Right lobe of liver (tissue), 6 donors: ENCODE measurements at regions not wholly inside any gene's neighbourhood (a gene's known extent, or its start where the extent isn't known, plus 50 kb on each side); places are given as distances from the start of the nearest gene placed in this dataset.
A peak's percentile ranks its signal among the peaks of the same experiment; 100 is the strongest.
"Not testable (repeated sequence)": the region's sequence is repeated elsewhere in the genome, so short reads cannot be mapped to it uniquely, and the experiment has no call there.

ENCODE experiments used
- ATAC-seq, 4 donors: fragments of 200-7000 bp; cut with Tn5 transposase; one replicate each; pipeline ENCODE4 v1.9.1; 2020; ENCODE audit warnings: mild to moderate bottlenecking in 4 of 4, moderate library complexity in 4 of 4
- DNase-seq, 3 donors: peaks; one replicate each; pipeline ENCODE4 v3.0.0-alpha.2; 2020
- H3K27ac ChIP-seq, 3 donors: fragments of 200-600 bp; one replicate each; pipeline ENCODE4 v1.8.0; 2022
- H3K27me3 ChIP-seq, 2 donors: fragments of 200-600 bp; one replicate each; pipeline ENCODE4 v1.8.0; 2022
- H3K36me3 ChIP-seq, 4 donors: fragments of 200-600 bp; sonication (generic) in 1 of 4; one replicate each; pipeline versions ENCODE4 v1.5.1 to v1.8.0; 2017 to 2022; ENCODE audit warnings: control low read depth in 1 of 4
- H3K4me1 ChIP-seq, 4 donors: fragments of 200-600 bp; sonication (generic) in 1 of 4; one replicate each; pipeline versions ENCODE4 v1.5.1 to v1.8.0; 2017 to 2022; ENCODE audit warnings: control low read depth in 1 of 4
- H3K4me3 ChIP-seq, 3 donors: fragments of 200-600 bp; one replicate each; pipeline ENCODE4 v1.8.0; 2022
- H3K9me3 ChIP-seq, 4 donors: fragments of 200-600 bp; sonication (generic) in 1 of 4; one replicate each; pipeline versions ENCODE4 v1.5.1 to v1.8.0; 2017 to 2022; ENCODE audit warnings: control low read depth in 1 of 4
- POLR2A ChIP-seq: fragments of 450-650 bp; IDR thresholded peaks from one replicate; pipeline ENCODE4 v1.6.1; 2017; ENCODE audit warnings: antibody characterized with exemption, mild to moderate bottlenecking
- WGBS: methylation state at CpG from one replicate; pipeline ENCODE4 v1.1.6; 2018; ENCODE audit warnings: low coverage, low lambda C conversion rate; ENCODE audit not compliant: insufficient coverage; ENCODE audit errors: missing lambda C conversion rate; 5-methylcytosine and 5-hydroxymethylcytosine counted together
- intact Hi-C, 2 donors: fragments of 100-400 bp; cut with DNase I; formaldehyde crosslinking; loops; one replicate each; pipeline versions ENCODE4 v1.11.2 to v1.14.1; 2022
- TF ChIP-seq, protein P1 (sequence below), 4 donors: fragments of 200-600 bp in 3 of 4; fragments of 450-650 bp in 1 of 4; IDR thresholded peaks; one replicate each; pipeline versions ENCODE4 v1.5.1 to v1.8.0; 2016 to 2022; ENCODE audit warnings: antibody characterized with exemption in 4 of 4, mild to moderate bottlenecking in 2 of 4
- donor health status: DM: no; HTN: yes; CAD: no.
- donor health status: DM: no; HTN: no; CAD: no.
- donor health status: DM: no; HTN: no; CAD: no.
- donor health status: DM: no; HTN: yes; CAD: no.
- donor health status: DM: no; HTN: yes; CAD: no.

DNA sequence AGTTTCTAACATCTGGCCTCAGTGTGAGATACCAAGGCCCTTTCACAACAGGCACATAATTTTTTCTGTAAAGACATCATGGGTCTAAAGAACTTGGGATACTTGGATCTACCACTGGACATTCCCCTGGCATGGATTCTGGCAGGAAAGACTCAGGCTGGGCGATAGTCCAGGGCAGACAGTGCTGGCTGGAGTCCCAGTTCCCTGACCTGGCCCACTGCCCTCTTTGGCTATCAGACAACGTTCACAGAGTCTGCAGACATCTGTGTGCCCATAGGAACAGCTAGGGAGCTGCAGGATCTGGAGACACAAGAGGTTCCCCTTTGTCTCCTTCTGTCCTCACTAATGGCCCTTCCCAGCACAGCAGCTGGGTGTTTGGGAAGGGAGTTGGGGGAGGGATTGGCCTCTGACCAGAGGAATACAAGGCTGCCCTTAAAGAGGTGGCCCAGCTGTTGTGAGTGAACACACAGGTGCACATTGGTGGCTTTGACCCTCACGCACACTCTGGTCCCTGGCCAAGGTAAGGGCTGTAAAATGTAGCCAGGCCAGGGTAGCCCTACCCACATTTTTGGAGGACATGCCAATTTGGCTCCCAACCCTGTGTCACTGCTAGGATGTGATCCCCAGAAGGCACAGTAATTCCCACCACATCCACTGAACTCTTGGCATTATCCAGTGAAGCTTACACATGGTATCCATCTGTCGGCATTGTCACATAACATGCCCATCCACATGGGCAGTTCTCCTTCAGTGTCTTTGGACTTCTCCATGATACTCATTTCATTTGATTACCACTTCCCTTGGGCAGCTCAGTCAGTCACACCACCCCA lies 72.3 kb downstream of the SOX3 start:
- Histone ChIP-seq H3K27me3 (peaks cover 0 to 3% of the 10 kb centered on the region in 2 donors), H3K9me3 (no peaks in the 10 kb centered on the region), H3K4me3 (no peak overlapping the region), H3K4me1 (peaks cover 0 to 10% (median 4%) of the 10 kb centered on the region in 4 donors), H3K27ac (no peak overlapping the region), H3K36me3 (no peaks in the 10 kb centered on the region)
- intact Hi-C loops = no loop called here
- TF ChIP-seq, protein P1, sequence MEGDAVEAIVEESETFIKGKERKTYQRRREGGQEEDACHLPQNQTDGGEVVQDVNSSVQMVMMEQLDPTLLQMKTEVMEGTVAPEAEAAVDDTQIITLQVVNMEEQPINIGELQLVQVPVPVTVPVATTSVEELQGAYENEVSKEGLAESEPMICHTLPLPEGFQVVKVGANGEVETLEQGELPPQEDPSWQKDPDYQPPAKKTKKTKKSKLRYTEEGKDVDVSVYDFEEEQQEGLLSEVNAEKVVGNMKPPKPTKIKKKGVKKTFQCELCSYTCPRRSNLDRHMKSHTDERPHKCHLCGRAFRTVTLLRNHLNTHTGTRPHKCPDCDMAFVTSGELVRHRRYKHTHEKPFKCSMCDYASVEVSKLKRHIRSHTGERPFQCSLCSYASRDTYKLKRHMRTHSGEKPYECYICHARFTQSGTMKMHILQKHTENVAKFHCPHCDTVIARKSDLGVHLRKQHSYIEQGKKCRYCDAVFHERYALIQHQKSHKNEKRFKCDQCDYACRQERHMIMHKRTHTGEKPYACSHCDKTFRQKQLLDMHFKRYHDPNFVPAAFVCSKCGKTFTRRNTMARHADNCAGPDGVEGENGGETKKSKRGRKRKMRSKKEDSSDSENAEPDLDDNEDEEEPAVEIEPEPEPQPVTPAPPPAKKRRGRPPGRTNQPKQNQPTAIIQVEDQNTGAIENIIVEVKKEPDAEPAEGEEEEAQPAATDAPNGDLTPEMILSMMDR (IDR thresholded peaks at IDR 0.05) = no peak
- no peak for TF ChIP-seq POLR2A
- peak; percentile 58 to 73 (median 69) for DNase-seq
- ATAC-seq = peak; percentile 88 to 95 (median 92)
- WGBS = 19% methylated on average over 2 of the region's 4 CpGs

DNA sequence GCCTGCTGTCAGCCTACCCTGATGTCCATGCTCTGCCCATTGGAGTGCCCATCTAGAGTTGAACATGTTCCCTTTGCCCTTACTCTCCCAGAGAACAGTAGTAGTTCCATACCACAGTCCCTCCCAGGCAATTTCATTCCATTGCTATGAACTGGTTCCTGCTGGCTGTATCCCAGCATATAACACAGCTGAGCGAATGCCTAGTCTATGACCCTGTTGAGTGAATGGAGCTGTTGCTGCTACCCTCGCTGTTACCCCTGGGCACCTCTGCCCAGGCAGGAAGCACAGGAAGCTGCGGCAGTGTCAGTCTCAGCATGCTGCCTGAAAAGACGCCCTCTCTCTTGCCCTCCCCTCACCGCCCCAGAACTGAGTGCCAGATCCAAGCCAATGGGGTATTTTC lies 73.3 kb downstream of the SOX3 start:
- peaks cover 0 to 3% of the 10 kb centered on the region in 2 donors for H3K27me3 ChIP-seq
- 40% methylated on average over 3 of the region's 5 CpGs for WGBS
- H3K9me3 ChIP-seq = no peaks in the 10 kb centered on the region
- ATAC-seq (no peak), DNase-seq (no peak)
- H3K4me1 ChIP-seq = peaks cover 0 to 10% (median 4%) of the 10 kb centered on the region in 4 donors
- no peak overlapping the region for H3K4me3 ChIP-seq
- no peak for TF ChIP-seq POLR2A
- TF ChIP-seq, protein P1 (IDR thresholded peaks at IDR 0.05) = no peak
- H3K36me3 ChIP-seq = no peaks in the 10 kb centered on the region
- H3K27ac ChIP-seq = no peak overlapping the region
- intact Hi-C loops = no loop called here

DNA sequence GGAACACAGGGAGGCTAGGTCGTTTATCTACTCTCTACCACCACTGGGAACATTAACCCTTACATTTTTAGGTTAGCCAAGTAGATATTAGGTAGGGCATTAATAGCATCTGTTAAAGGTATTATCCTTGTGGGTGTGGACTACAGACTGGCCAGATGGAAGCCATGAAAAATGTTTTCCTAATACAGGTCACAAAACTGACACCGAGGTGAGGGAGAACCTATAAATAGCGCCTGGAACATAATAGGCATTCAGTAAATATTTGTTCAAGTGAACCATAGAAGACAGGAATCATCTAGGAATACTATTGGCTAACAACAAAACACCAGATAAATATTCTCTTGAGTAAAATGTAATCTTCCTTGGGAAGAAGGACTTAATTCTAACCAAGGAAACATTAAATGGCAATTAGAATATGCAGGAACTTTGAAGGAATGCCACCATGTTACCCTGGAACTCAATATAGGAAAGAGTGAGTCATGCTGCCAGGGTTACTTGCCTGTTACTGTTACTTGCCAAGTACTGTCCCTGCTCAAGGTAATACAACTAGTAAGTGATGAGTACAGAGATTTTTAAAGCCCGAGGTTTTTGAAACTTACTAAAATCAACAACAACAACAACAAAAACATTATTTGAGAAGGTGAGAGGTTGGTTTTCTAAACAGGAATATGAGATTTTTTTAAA lies 79.0 kb downstream of the SOX3 start:
- H3K27ac ChIP-seq = no peak overlapping the region
- H3K9me3 ChIP-seq = no peaks in the 10 kb centered on the region
- ATAC-seq (no peak), DNase-seq (no peak)
- no peaks in the 10 kb centered on the region for H3K27me3 ChIP-seq
- intact Hi-C loops = no loop called here
- no peaks in the 10 kb centered on the region for H3K36me3 ChIP-seq
- 41% methylated on average over 4 of the region's 4 CpGs for WGBS
- H3K4me1 ChIP-seq = no peaks in the 10 kb centered on the region
- no peak for TF ChIP-seq POLR2A
- TF ChIP-seq, protein P1 (IDR thresholded peaks at IDR 0.05) = no peak
- H3K4me3 ChIP-seq = no peak overlapping the region

DNA sequence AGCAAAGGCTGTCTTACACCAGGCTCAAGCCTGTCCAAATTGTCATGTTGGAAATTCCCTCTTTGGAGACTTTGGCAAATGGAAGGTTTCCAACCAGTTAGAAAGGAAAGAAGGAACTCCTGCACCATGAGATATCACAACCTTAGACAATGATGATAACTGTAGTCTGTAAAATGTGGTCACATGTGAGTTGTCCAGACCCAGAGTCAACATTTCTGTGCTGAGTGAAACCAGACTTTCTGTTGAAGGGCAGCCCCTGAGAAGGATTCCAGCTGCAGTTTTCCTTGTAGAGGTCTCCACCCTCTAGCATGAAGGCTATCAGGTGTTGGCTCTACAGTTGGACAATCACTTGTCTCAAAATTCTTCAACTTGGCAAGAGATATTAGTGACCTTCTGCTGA lies 82.4 kb downstream of the SOX3 start:
- TF ChIP-seq POLR2A = no peak
- TF ChIP-seq, protein P1 (IDR thresholded peaks at IDR 0.05) = no peak
- ATAC-seq = no peak
- intact Hi-C loops = no loop called here

DNA sequence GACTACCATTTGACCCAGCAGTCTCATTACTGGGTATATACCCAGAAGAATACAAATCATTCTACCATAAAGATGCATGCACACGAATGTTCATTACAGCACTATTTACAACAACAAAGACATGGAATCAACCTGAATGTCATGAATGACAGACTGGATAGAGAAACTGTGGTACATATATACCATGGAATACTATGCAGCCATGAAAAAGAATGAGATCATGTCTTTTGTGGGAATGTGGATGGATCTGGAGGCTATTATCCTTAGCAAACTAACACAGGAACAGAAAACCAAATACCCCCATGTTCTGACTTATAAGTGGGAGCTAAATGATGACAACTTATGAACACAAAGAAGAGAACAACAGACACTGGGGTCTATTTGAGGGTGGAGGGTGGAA lies 102.7 kb downstream of the SOX3 start:
- H3K36me3 ChIP-seq, H3K4me1 ChIP-seq, ATAC-seq, H3K9me3 ChIP-seq, DNase-seq, H3K4me3 ChIP-seq, H3K27ac ChIP-seq, H3K27me3 ChIP-seq, intact Hi-C loops: not testable (repeated sequence)
- 55% methylated on average over 1 of the region's 1 CpG for WGBS

More for the DNA sequence above, 82.4 kb downstream of the SOX3 start:
- no peaks in the 10 kb centered on the region for H3K36me3 ChIP-seq
- H3K4me3 ChIP-seq = no peak overlapping the region
- no peaks in the 10 kb centered on the region for H3K4me1 ChIP-seq
- no peak overlapping the region for H3K27ac ChIP-seq
- no peaks in the 10 kb centered on the region for H3K27me3 ChIP-seq
- DNase-seq = no peak
- H3K9me3 ChIP-seq = no peaks in the 10 kb centered on the region

DNA sequence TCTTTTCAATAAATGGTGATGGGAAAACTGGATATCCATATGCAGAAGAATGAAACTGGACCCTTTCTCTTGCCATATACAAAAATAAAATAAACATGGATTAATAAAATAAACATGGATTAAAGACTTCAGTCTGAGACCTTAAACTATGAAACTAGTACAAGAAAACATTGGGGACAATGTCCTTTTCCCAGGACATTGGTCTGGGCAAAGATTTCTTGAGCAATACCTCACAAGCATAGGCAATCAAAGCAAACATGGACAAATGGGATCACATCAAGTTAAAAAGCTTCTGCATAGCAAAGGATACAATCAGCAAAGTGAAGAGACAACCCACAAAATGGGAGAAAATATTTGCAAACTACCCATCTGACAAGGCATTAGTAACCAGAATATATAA lies 108.5 kb downstream of the SOX3 start:
- peak in 1 of 4 donors; percentile 40 for ATAC-seq
- H3K4me3 ChIP-seq, H3K27ac ChIP-seq, intact Hi-C loops, H3K27me3 ChIP-seq, H3K36me3 ChIP-seq, DNase-seq, H3K4me1 ChIP-seq, H3K9me3 ChIP-seq: not testable (repeated sequence)
